IMR-90 (cell line): ENCODE measurements at regions not wholly inside any gene's neighbourhood (a gene's known extent, or its start where the extent isn't known, plus 50 kb on each side); places are given as distances from the start of the nearest gene placed in this dataset.

ENCODE experiments used
- ATAC-seq: fragments of 200-7000 bp; cut with Tn5 transposase; 2 replicates; pipeline ENCODE4 v1.9.1; 2020; ENCODE audit warnings: low read depth, mild to moderate bottlenecking, moderate library complexity
- BruUV-seq: library from RNA; stranded (reverse); fragments of 400-500 nt; replicated peaks from 2 replicates; lab custom pipeline; 2021; lab: Mats Ljungman, UMichigan
- CTCF ChIA-PET: fragments of 300-600 bp; formaldehyde crosslinking; extraction: SDS; loops from one replicate; lab custom pipeline; 2021; ENCODE audit warnings: antibody characterized with exemption; lab: Yijun Ruan, JAX
- POLR2A ChIA-PET: fragments of 300-600 bp; sonication (Branson Sonifier 250); formaldehyde crosslinking; loops from one replicate; lab custom pipeline; 2022; ENCODE audit warnings: antibody characterized with exemption; ENCODE audit not compliant: unreplicated experiment; lab: Charles Lee
- DNase-seq: peaks from one replicate; pipeline ENCODE4 v3.0.0; 2013
- H2AFZ ChIP-seq: replicated peaks from 2 replicates; pipeline ENCODE3; 2013; ENCODE audit warnings: low read length, mild to moderate bottlenecking; ENCODE audit not compliant: poor library complexity
- H2AK5ac ChIP-seq: 2 replicates; pipeline ENCODE4 v1.6.1; 2013; ENCODE audit warnings: low read depth, low read length, inconsistent platforms
- H2AK9ac ChIP-seq: replicated peaks from 2 replicates; pipeline ENCODE3; 2013; ENCODE audit warnings: mild to moderate bottlenecking, low read depth, low read length, moderate library complexity; ENCODE audit not compliant: poor library complexity
- H2BK120ac ChIP-seq: 2 replicates; pipeline ENCODE4 v1.6.1; 2013; ENCODE audit warnings: low read depth, low read length, inconsistent platforms
- H2BK15ac ChIP-seq: 3 replicates; pipeline ENCODE4 v1.6.1; 2013; ENCODE audit warnings: low read depth, low read length, inconsistent platforms
- H2BK20ac ChIP-seq: 2 replicates; pipeline ENCODE4 v1.6.1; 2013; ENCODE audit warnings: low read depth, mild to moderate bottlenecking, inconsistent platforms, low read length, moderate library complexity
- H2BK5ac ChIP-seq: 2 replicates; pipeline ENCODE4 v1.6.1; 2013; ENCODE audit warnings: mild to moderate bottlenecking, low read depth, low read length, inconsistent platforms; ENCODE audit not compliant: poor library complexity, severe bottlenecking
- H3K14ac ChIP-seq: replicated peaks from 2 replicates; pipeline ENCODE4 v1.6.1; 2013; ENCODE audit warnings: low read depth, low read length, inconsistent platforms
- H3K18ac ChIP-seq: 2 replicates; pipeline ENCODE4 v1.6.1; 2013; ENCODE audit warnings: low read depth, low read length, control low read depth
- H3K23ac ChIP-seq: 2 replicates; pipeline ENCODE4 v1.6.1; 2013; ENCODE audit warnings: low read depth, low read length, inconsistent platforms
- H3K27ac ChIP-seq: 2 replicates; pipeline ENCODE4 v1.5.1; 2013; ENCODE audit warnings: mild to moderate bottlenecking, control low read depth, low read length; ENCODE audit not compliant: insufficient read depth
- H3K27me3 ChIP-seq: 2 replicates; pipeline ENCODE4 v1.6.1; 2013; ENCODE audit warnings: low read length; ENCODE audit not compliant: control insufficient read depth, insufficient read depth
- H3K36me3 ChIP-seq: 2 replicates; pipeline ENCODE4 v1.6.1; 2013; ENCODE audit warnings: low read length, mixed read lengths; ENCODE audit not compliant: control insufficient read depth, insufficient read depth
- H3K4ac ChIP-seq: 2 replicates; pipeline ENCODE4 v1.6.1; 2013; ENCODE audit warnings: low read depth, low read length, inconsistent platforms
- H3K4me1 ChIP-seq: 2 replicates; pipeline ENCODE4 v1.6.1; 2013; ENCODE audit warnings: low read length, mixed read lengths; ENCODE audit not compliant: control insufficient read depth, insufficient read depth
- H3K4me2 ChIP-seq: 2 replicates; pipeline ENCODE4 v1.6.1; 2013; ENCODE audit warnings: low read depth, mild to moderate bottlenecking, control low read depth, low read length, moderate library complexity
- H3K4me3 ChIP-seq: 2 replicates; pipeline ENCODE4 v1.5.1; 2013; ENCODE audit warnings: low read depth, mild to moderate bottlenecking, control low read depth, low read length, moderate library complexity; ENCODE audit not compliant: insufficient read depth
- H3K56ac ChIP-seq: 2 replicates; pipeline ENCODE4 v1.6.1; 2013; ENCODE audit warnings: low read length, inconsistent platforms; ENCODE audit not compliant: insufficient read depth; ENCODE audit errors: extremely low read depth
- H3K79me1 ChIP-seq, 2 experiments: 2 replicates each; pipeline ENCODE4 v1.6.1; 2013; ENCODE audit warnings: low read length in 2 of 2, inconsistent platforms in 1 of 2, low read depth in 1 of 2
- H3K9ac ChIP-seq: 2 replicates; pipeline ENCODE4 v1.6.1; 2013; ENCODE audit warnings: low read depth, low read length, control low read depth
- H3K9me1 ChIP-seq: 2 replicates; pipeline ENCODE4 v1.6.1; 2013; ENCODE audit warnings: low read length, inconsistent platforms; ENCODE audit not compliant: insufficient read depth
- H3K9me3 ChIP-seq: 2 replicates; pipeline ENCODE4 v1.6.1; 2013; ENCODE audit warnings: low read length; ENCODE audit not compliant: control insufficient read depth, insufficient read depth
- H4K20me1 ChIP-seq: 2 replicates; pipeline ENCODE4 v1.6.1; 2013; ENCODE audit warnings: low read length, inconsistent platforms; ENCODE audit not compliant: insufficient read depth
- H4K5ac ChIP-seq: 2 replicates; pipeline ENCODE4 v1.6.1; 2013; ENCODE audit warnings: mild to moderate bottlenecking, low read depth, low read length, control low read depth
- H4K8ac ChIP-seq, 2 experiments: 2 replicates each; pipeline ENCODE4 v1.6.1; 2013; ENCODE audit warnings: low read depth in 2 of 2, low read length in 2 of 2, control low read depth in 1 of 2, inconsistent platforms in 1 of 2
- H4K91ac ChIP-seq: 2 replicates; pipeline ENCODE4 v1.6.1; 2013; ENCODE audit warnings: low read depth, low read length, inconsistent platforms; ENCODE audit not compliant: insufficient read depth
- BHLHE40 ChIP-seq: fragments of 150-350 bp; IDR thresholded peaks from 2 replicates; pipeline ENCODE4 v1.6.1; 2016; ENCODE audit warnings: mild to moderate bottlenecking, low read depth, low read length
- CEBPB ChIP-seq: IDR thresholded peaks from 2 replicates; pipeline ENCODE4 v1.6.1; 2012; ENCODE audit warnings: low read depth, low read length, improper control_type of control experiment
- CHD1 ChIP-seq: IDR thresholded peaks from 2 replicates; pipeline ENCODE4 v1.6.1; 2012; ENCODE audit warnings: low read depth, low read length, improper control_type of control experiment
- FOS ChIP-seq: fragments of 150-350 bp; IDR thresholded peaks from 2 replicates; pipeline ENCODE4 v1.6.1; 2016; ENCODE audit warnings: low read depth, low read length
- MAFK ChIP-seq: IDR thresholded peaks from 2 replicates; pipeline ENCODE4 v1.6.1; 2012; ENCODE audit warnings: low read depth, low read length, improper control_type of control experiment
- NFE2L2 ChIP-seq: fragments of 150-350 bp; IDR thresholded peaks from 2 replicates; pipeline ENCODE4 v1.6.1; 2016; ENCODE audit warnings: low read depth, mild to moderate bottlenecking, low read length
- POLR2A ChIP-seq: IDR thresholded peaks from 2 replicates; pipeline ENCODE4 v1.6.1; 2012; ENCODE audit warnings: mild to moderate bottlenecking, low read depth, low read length
- RAD21 ChIP-seq: IDR thresholded peaks from 2 replicates; pipeline ENCODE4 v1.6.1; 2012; ENCODE audit warnings: low read length, improper control_type of control experiment
- RFX5 ChIP-seq: IDR thresholded peaks from 2 replicates; pipeline ENCODE4 v1.8.0; 2012; ENCODE audit warnings: low read depth, mild to moderate bottlenecking, low read length, moderate library complexity
- SMC3 ChIP-seq: fragments of 150-350 bp; IDR thresholded peaks from 2 replicates; pipeline ENCODE4 v1.6.1; 2016; ENCODE audit warnings: low read depth, mild to moderate bottlenecking, antibody characterized with exemption, low read length, moderate library complexity
- USF2 ChIP-seq: fragments of 150-350 bp; IDR thresholded peaks from 2 replicates; pipeline ENCODE4 v1.6.1; 2017; ENCODE audit warnings: mild to moderate bottlenecking, antibody characterized with exemption, low read length, low read depth
- WGBS, 2 experiments: methylation state at CpG; one replicate each; pipeline versions ENCODE4 v1.1.5 to v1.1.7; 2013; ENCODE audit warnings: missing lambda C conversion rate in 2 of 2; ENCODE audit not compliant: insufficient read length in 1 of 2; ENCODE audit errors: extremely low coverage in 2 of 2; 5-methylcytosine and 5-hydroxymethylcytosine counted together
- dilution Hi-C: fragments of 300-500 bp; cut with HindIII; formaldehyde crosslinking; loops from one replicate; pipeline ENCODE4 v1.14.3; 2018; ENCODE audit warnings: low sequenced_read_pairs; ENCODE audit not compliant: unreplicated experiment
- in situ Hi-C: fragments of 300-500 bp; cut with MboI; formaldehyde crosslinking; loops from 3 replicates; pipeline ENCODE4 v1.14.3; 2019; ENCODE audit warnings: low sequenced_read_pairs, inconsistent platforms, mixed read lengths
- intact Hi-C: fragments of 100-400 bp; cut with micrococcal nuclease; formaldehyde crosslinking; loops from 2 replicates; pipeline ENCODE4 v1.10.0; 2022
- TF ChIP-seq, protein P1 (sequence below): conservative IDR thresholded peaks from 2 replicates; pipeline ENCODE4 v1.5.1; 2012; ENCODE audit warnings: mild to moderate bottlenecking, low read depth, low read length, improper control_type of control experiment
- TF ChIP-seq, protein P2 (sequence below): fragments of 150-350 bp; IDR thresholded peaks from 2 replicates; pipeline ENCODE4 v1.6.1; 2016; ENCODE audit warnings: low read depth, mild to moderate bottlenecking, low read length, moderate library complexity, borderline replicate concordance

DNA sequence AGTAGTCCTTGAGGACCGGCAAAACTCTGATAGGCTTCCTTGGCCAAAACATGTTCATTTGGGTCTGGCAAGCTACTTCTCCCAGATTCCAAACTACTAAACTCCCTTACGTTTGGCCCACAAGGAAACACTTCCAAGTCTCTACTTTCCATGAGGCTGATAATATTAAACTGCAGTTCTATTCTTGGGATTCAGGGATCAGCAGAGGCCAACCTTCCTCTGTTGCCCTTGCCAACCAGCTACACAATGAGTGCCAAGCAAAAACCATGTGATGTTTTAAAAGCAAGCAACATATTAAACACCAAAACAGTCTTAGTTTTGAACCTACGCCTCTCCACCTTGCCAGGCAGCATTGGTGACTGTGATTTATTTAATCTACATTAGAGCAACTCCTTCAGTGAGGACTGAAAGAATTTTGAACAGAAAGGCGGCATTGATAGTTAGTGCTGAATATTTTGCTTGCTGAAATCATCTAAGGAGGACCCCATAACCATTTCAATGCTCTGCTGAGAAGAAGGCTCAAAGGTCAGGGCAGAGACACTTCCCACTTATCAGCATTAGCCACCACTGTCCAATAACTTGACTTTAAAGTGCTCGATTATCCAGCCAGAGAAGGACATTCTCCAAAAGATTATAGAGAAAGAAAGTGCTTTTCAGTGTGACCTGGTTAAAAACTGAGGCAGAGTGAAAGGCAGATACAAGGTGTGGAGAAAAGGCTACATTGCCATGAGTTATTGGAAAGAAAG, 287.1 kb downstream of the TBC1D4 start:
- H3K56ac ChIP-seq, result no peak overlapping the region
- TF ChIP-seq RFX5 (no peak), POLR2A (no peak), FOS (no peak), NFE2L2 (no peak), BHLHE40 (no peak), SMC3 (no peak), CEBPB (no peak), RAD21 (no peak), CHD1 (no peak), MAFK (no peak), USF2 (no peak)
- TF ChIP-seq, protein P1, sequence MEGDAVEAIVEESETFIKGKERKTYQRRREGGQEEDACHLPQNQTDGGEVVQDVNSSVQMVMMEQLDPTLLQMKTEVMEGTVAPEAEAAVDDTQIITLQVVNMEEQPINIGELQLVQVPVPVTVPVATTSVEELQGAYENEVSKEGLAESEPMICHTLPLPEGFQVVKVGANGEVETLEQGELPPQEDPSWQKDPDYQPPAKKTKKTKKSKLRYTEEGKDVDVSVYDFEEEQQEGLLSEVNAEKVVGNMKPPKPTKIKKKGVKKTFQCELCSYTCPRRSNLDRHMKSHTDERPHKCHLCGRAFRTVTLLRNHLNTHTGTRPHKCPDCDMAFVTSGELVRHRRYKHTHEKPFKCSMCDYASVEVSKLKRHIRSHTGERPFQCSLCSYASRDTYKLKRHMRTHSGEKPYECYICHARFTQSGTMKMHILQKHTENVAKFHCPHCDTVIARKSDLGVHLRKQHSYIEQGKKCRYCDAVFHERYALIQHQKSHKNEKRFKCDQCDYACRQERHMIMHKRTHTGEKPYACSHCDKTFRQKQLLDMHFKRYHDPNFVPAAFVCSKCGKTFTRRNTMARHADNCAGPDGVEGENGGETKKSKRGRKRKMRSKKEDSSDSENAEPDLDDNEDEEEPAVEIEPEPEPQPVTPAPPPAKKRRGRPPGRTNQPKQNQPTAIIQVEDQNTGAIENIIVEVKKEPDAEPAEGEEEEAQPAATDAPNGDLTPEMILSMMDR, result no peak
- TF ChIP-seq, protein P2, sequence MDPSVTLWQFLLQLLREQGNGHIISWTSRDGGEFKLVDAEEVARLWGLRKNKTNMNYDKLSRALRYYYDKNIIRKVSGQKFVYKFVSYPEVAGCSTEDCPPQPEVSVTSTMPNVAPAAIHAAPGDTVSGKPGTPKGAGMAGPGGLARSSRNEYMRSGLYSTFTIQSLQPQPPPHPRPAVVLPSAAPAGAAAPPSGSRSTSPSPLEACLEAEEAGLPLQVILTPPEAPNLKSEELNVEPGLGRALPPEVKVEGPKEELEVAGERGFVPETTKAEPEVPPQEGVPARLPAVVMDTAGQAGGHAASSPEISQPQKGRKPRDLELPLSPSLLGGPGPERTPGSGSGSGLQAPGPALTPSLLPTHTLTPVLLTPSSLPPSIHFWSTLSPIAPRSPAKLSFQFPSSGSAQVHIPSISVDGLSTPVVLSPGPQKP, result no peak
- no peaks in the 10 kb centered on the region for H3K36me3 ChIP-seq
- no peak overlapping the region for H3K27ac ChIP-seq
- H4K20me1 ChIP-seq, result no peaks in the 10 kb centered on the region
- H2BK120ac ChIP-seq, result no peak overlapping the region
- no TSS peak for BruUV-seq
- no peaks in the 10 kb centered on the region for H3K79me1 ChIP-seq
- H4K91ac ChIP-seq, result no peak overlapping the region
- no peak overlapping the region for H2BK5ac ChIP-seq
- ChIA-PET CTCF (no interaction called here), POLR2A (no interaction called here)
- DNase-seq, result no peak
- no peak overlapping the region for H3K23ac ChIP-seq
- H3K9ac ChIP-seq, result no peak overlapping the region
- H3K4ac ChIP-seq, result no peak overlapping the region
- in situ Hi-C loops (no loop called here), dilution Hi-C loops (no loop called here), intact Hi-C loops (no loop called here)
- no peak overlapping the region for H3K4me2 ChIP-seq
- H4K5ac ChIP-seq, result no peak overlapping the region
- no peak overlapping the region for H2AFZ ChIP-seq
- no CpG with 5 or more reads among the region's 5 CpGs for WGBS, 2 experiments
- H3K14ac ChIP-seq, result no peak overlapping the region
- H2BK15ac ChIP-seq, result no peak overlapping the region
- H3K9me1 ChIP-seq, result no peaks in the 10 kb centered on the region
- no peak overlapping the region for H2BK20ac ChIP-seq
- H3K4me3 ChIP-seq, result no peak overlapping the region
- peaks cover 3% of the 10 kb centered on the region; the same call in 1 of the 2 replicates for H3K4me1 ChIP-seq
- H3K9me3 ChIP-seq, result no peaks in the 10 kb centered on the region
- H4K8ac ChIP-seq, result no peak overlapping the region
- ATAC-seq, result no peak
- no peak overlapping the region for H3K18ac ChIP-seq
- H2AK9ac ChIP-seq, result no peak overlapping the region
- H3K27me3 ChIP-seq, result peaks cover 5% of the 10 kb centered on the region; the same call in 1 of the 2 replicates
- H2AK5ac ChIP-seq, result no peak overlapping the region
